Sigmoid colon (tissue), 4 donors: ENCODE measurements at regions not wholly inside any gene's neighbourhood (a gene's known extent, or its start where the extent isn't known, plus 50 kb on each side); places are given as distances from the start of the nearest gene placed in this dataset.

Source experiments
- CTCF ChIP-seq, 4 experiments: fragments of 450-650 bp in 3 of 4; fragments of 200-600 bp in 1 of 4; IDR thresholded peaks; one replicate each; pipeline ENCODE4 v1.5.1; 2016 to 2019; ENCODE audit warnings: antibody characterized with exemption in 4 of 4, mild to moderate bottlenecking in 3 of 4, moderate library complexity in 2 of 4
- POLR2A ChIP-seq, 2 donors: fragments of 450-650 bp; IDR thresholded peaks; one replicate each; pipeline ENCODE4 v1.6.1; 2016; ENCODE audit warnings: antibody characterized with exemption in 2 of 2, mild to moderate bottlenecking in 2 of 2, moderate library complexity in 2 of 2
- POLR2AphosphoS5 ChIP-seq, 4 donors: sonication (generic); formaldehyde crosslinking; IDR thresholded peaks; one replicate each; pipeline ENCODE4 v1.6.1; 2017; ENCODE audit warnings: antibody characterized with exemption in 4 of 4

- no peak for TF ChIP-seq CTCF (IDR thresholded peaks at IDR 0.05)
- no peak for TF ChIP-seq POLR2A (IDR thresholded peaks at IDR 0.05)
- TF ChIP-seq POLR2AphosphoS5 (IDR thresholded peaks at IDR 0.05), result no peak
These were observed 81.0 kb downstream of the TMEM270 start for GRCh38 chr7:73941836-73942551.
